Stimulated activated naive CD8-positive, alpha-beta T cell treated with anti-CD3 and anti-CD28 coated beads, Interleukin-15, Interleukin-2, amounts not matched to agents 100 U/mL and 50 U/mL, for 24 hours (primary cell): ENCODE measurements at regions not wholly inside any gene's neighbourhood (a gene's known extent, or its start where the extent isn't known, plus 50 kb on each side); places are given as distances from the start of the nearest gene placed in this dataset.
"Not testable (repeated sequence)": the region's sequence is repeated elsewhere in the genome, so short reads cannot be mapped to it uniquely, and the experiment has no call there.

Experiments used
- ATAC-seq: fragments of 150-1000 bp; cut with Tn5 transposase; one replicate; pipeline ENCODE4 v1.10.0; 2021
- DNase-seq: peaks from one replicate; pipeline ENCODE4 v3.0.0; 2021

- ATAC-seq: no peak
- no peak for DNase-seq
These were observed 57.6 kb downstream of the JRKL start for GRCh38 chr11:96447208-96448110.

GRCh38 chr11:96448225-96448624 lies 58.4 kb downstream of the JRKL start:
- DNase-seq (no peak), ATAC-seq (no peak)

- DNase-seq (no peak), ATAC-seq (no peak)
These were observed 66.3 kb downstream of the JRKL start for GRCh38 chr11:96456111-96456510.

GRCh38 chr11:96459751-96460150 lies 69.9 kb downstream of the JRKL start:
- DNase-seq: no peak
- no peak for ATAC-seq

- no peak for ATAC-seq
- DNase-seq: no peak
These were observed 72.1 kb downstream of the JRKL start for GRCh38 chr11:96461871-96462270.

- no peak for DNase-seq
- ATAC-seq: peak; percentile 59
These were observed 75.0 kb downstream of the JRKL start for GRCh38 chr11:96464700-96465307.

- no peak for DNase-seq
- no peak for ATAC-seq
These were observed 75.7 kb downstream of the JRKL start for GRCh38 chr11:96465512-96465911.

- ATAC-seq: no peak
- no peak for DNase-seq
These were observed 76.8 kb downstream of the JRKL start for GRCh38 chr11:96466607-96467006.

GRCh38 chr11:96469776-96470175 lies 80.0 kb downstream of the JRKL start:
- no peak for DNase-seq
- no peak for ATAC-seq

- no peak for DNase-seq
- ATAC-seq: no peak
These were observed 80.7 kb downstream of the JRKL start for GRCh38 chr11:96470521-96470920.

- DNase-seq: peak; percentile 6
- ATAC-seq: peak; percentile 57
These were observed 82.3 kb downstream of the JRKL start for GRCh38 chr11:96472085-96472484.

- DNase-seq: no peak
- no peak for ATAC-seq
These were observed 84.5 kb downstream of the JRKL start for GRCh38 chr11:96474263-96474662.

GRCh38 chr11:96481204-96481603 lies 91.4 kb downstream of the JRKL start:
- DNase-seq (no peak), ATAC-seq (no peak)

GRCh38 chr11:96481771-96482170 lies 92.0 kb downstream of the JRKL start:
- DNase-seq (no peak), ATAC-seq (no peak)

GRCh38 chr11:96482193-96482592 lies 92.4 kb downstream of the JRKL start:
- ATAC-seq (no peak), DNase-seq (no peak)

GRCh38 chr11:96483374-96483955 lies 93.7 kb downstream of the JRKL start:
- ATAC-seq (no peak), DNase-seq (no peak)

- ATAC-seq (no peak), DNase-seq (no peak)
These were observed 94.5 kb downstream of the JRKL start for GRCh38 chr11:96484361-96484760.

- no peak for ATAC-seq
- no peak for DNase-seq
These were observed 97.2 kb downstream of the JRKL start for GRCh38 chr11:96486890-96487611.

- ATAC-seq, DNase-seq: not testable (repeated sequence)
These were observed 99.1 kb downstream of the JRKL start for GRCh38 chr11:96488911-96489310.

- DNase-seq (no peak), ATAC-seq (no peak)
These were observed 110.6 kb downstream of the JRKL start for GRCh38 chr11:96500440-96500839.

GRCh38 chr11:96506041-96506440 lies 116.2 kb downstream of the JRKL start:
- ATAC-seq (no peak), DNase-seq (no peak)

GRCh38 chr11:96506953-96507354 lies 117.1 kb downstream of the JRKL start:
- no peak for ATAC-seq

GRCh38 chr11:96508861-96509260 lies 119.0 kb downstream of the JRKL start:
- no peak for ATAC-seq
- DNase-seq: no peak

More at GRCh38 chr11:96506953-96507354, 117.1 kb downstream of the JRKL start:
- no peak for DNase-seq
